ENCODE measurements at regions not wholly inside any gene's neighbourhood (a gene's known extent, or its start where the extent isn't known, plus 50 kb on each side); places are given as distances from the start of the nearest gene placed in this dataset.

- no peak for DNase-seq (ENCODE audit: low spot score)
Measured at GRCh38 chr1:82586473-82586872, 785.7 kb downstream of the ADGRL2 start.

- no peak for DNase-seq (ENCODE audit: low spot score)
Measured at GRCh38 chr1:82582347-82582746, 781.6 kb downstream of the ADGRL2 start.

- DNase-seq (ENCODE audit: low spot score): no peak
Measured at GRCh38 chr1:82578086-82578726, 777.5 kb downstream of the ADGRL2 start.

- no peak for DNase-seq (ENCODE audit: low spot score)
Measured at GRCh38 chr1:82567348-82567747, 766.6 kb downstream of the ADGRL2 start.

GRCh38 chr1:82565546-82565945, 764.8 kb downstream of the ADGRL2 start:
- peak; percentile 77 for DNase-seq (ENCODE audit: low spot score)

GRCh38 chr1:82565146-82565545, 764.4 kb downstream of the ADGRL2 start:
- peak; percentile 79 for DNase-seq (ENCODE audit: low spot score)

GRCh38 chr1:82564333-82564732, 763.6 kb downstream of the ADGRL2 start:
- DNase-seq (ENCODE audit: low spot score): no peak

- no peak for DNase-seq (ENCODE audit: low spot score)
Measured at GRCh38 chr1:82562448-82562847, 761.7 kb downstream of the ADGRL2 start.

GRCh38 chr1:82560566-82560965, 759.8 kb downstream of the ADGRL2 start:
- no peak for DNase-seq (ENCODE audit: low spot score)

- no peak for DNase-seq (ENCODE audit: low spot score)
Measured at GRCh38 chr1:82555501-82555900, 754.8 kb downstream of the ADGRL2 start.

GRCh38 chr1:82549841-82550240, 749.1 kb downstream of the ADGRL2 start:
- no peak for DNase-seq (ENCODE audit: low spot score)

GRCh38 chr1:82542766-82543165, 742.0 kb downstream of the ADGRL2 start:
- no peak for DNase-seq (ENCODE audit: low spot score)

- no peak for DNase-seq (ENCODE audit: low spot score)
Measured at GRCh38 chr1:82542141-82542540, 741.4 kb downstream of the ADGRL2 start.

GRCh38 chr1:82540006-82540405, 739.3 kb downstream of the ADGRL2 start:
- DNase-seq (ENCODE audit: low spot score): no peak

- DNase-seq (ENCODE audit: low spot score): peak; percentile 8
Measured at GRCh38 chr1:82538876-82539275, 738.1 kb downstream of the ADGRL2 start.

- no peak for DNase-seq (ENCODE audit: low spot score)
Measured at GRCh38 chr1:82534996-82535395, 734.3 kb downstream of the ADGRL2 start.

GRCh38 chr1:82525378-82525777, 724.6 kb downstream of the ADGRL2 start:
- no peak for DNase-seq (ENCODE audit: low spot score)

GRCh38 chr1:82520611-82521010, 719.9 kb downstream of the ADGRL2 start:
- DNase-seq (ENCODE audit: low spot score): no peak

- DNase-seq (ENCODE audit: low spot score): no peak
Measured at GRCh38 chr1:82517586-82517985, 716.9 kb downstream of the ADGRL2 start.

GRCh38 chr1:82515650-82516049, 714.9 kb downstream of the ADGRL2 start:
- DNase-seq (ENCODE audit: low spot score): no peak

- DNase-seq (ENCODE audit: low spot score): no peak
Measured at GRCh38 chr1:82511441-82511840, 710.7 kb downstream of the ADGRL2 start.

- DNase-seq (ENCODE audit: low spot score): no peak
Measured at GRCh38 chr1:82510431-82510830, 709.7 kb downstream of the ADGRL2 start.

GRCh38 chr1:82507011-82507410, 706.3 kb downstream of the ADGRL2 start:
- DNase-seq (ENCODE audit: low spot score): no peak

- DNase-seq (ENCODE audit: low spot score): no peak
Measured at GRCh38 chr1:82503822-82504221, 703.1 kb downstream of the ADGRL2 start.

All from A172 (cell line).